ENCODE measurements at regions not wholly inside any gene's neighbourhood (a gene's known extent, or its start where the extent isn't known, plus 50 kb on each side); places are given as distances from the start of the nearest gene placed in this dataset.
A peak's percentile ranks its signal among the peaks of the same experiment; 100 is the strongest.

DNA sequence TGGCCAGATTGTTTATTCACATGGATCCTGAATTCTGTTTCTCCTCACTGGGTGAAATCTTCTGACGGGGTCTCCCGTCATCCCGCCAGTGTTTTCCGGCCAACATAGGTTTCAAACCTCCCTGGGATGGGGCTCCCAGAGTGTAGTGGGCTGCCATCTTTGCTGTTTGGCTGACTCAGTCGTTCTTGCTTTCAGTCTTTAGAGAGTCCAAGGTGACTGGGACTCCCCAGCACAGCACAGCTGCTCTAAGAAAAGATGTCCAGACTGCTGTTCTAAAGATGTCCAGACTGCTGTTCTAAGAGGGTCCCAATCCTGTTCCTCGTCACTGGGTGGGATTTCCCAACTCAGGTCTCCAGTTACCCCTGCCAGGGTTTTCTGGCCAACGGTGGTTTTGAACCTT is 801.9 kb upstream of the IGFBP3 start:
- no peak for DNase-seq (ENCODE audit: low read depth)
- TF ChIP-seq, protein P1, sequence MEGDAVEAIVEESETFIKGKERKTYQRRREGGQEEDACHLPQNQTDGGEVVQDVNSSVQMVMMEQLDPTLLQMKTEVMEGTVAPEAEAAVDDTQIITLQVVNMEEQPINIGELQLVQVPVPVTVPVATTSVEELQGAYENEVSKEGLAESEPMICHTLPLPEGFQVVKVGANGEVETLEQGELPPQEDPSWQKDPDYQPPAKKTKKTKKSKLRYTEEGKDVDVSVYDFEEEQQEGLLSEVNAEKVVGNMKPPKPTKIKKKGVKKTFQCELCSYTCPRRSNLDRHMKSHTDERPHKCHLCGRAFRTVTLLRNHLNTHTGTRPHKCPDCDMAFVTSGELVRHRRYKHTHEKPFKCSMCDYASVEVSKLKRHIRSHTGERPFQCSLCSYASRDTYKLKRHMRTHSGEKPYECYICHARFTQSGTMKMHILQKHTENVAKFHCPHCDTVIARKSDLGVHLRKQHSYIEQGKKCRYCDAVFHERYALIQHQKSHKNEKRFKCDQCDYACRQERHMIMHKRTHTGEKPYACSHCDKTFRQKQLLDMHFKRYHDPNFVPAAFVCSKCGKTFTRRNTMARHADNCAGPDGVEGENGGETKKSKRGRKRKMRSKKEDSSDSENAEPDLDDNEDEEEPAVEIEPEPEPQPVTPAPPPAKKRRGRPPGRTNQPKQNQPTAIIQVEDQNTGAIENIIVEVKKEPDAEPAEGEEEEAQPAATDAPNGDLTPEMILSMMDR (conservative IDR thresholded peaks at IDR 0.05; ENCODE audit: low read depth, low read length) = no peak
- no peak overlapping the region for H3K4me3 ChIP-seq (ENCODE audit: low read depth, low read length)

DNA sequence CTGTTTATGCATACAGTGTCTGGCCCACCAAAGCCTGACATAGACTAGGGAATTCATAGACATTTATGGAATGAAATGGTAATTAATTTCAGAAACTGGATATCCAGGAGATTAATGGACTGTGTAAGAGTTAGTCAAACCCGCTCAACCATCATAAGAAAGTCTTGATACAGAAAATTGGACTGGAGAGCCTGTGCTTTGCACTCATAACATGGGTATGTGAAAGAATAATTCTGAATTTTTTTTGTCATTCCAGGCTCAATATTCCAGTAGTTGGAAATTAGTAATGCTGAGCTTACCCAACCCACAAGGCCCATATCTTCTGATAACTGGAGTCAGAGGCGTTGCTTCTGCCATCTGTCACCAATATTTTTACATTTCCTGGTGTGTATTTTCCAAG is 799.7 kb upstream of the IGFBP3 start:
- no peak overlapping the region for H3K4me3 ChIP-seq (ENCODE audit: low read depth, low read length)
- TF ChIP-seq, protein P1 (conservative IDR thresholded peaks at IDR 0.05; ENCODE audit: low read depth, low read length) = no peak
- no peak for DNase-seq (ENCODE audit: low read depth)

DNA sequence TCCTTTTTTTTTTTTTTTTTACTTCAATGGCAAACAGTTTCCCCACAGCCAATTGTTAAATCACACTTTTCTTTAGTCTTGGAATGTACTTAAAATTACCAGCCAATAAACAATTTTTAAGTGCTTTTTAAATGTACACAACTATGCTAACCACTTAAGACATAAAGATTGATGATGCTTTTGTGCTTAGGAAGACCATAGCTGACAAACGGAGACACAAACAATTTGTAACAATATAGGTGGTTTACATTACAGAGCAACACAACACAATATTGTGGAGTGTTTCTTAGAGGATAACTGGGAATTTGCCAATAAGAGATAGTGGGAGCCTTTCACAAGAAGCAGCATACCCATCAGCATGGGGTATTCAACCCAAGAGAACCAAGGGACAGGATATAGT is 798.5 kb upstream of the IGFBP3 start:
- DNase-seq (ENCODE audit: low read depth) = no peak
- H3K4me3 ChIP-seq (ENCODE audit: low read depth, low read length) = no peak overlapping the region
- TF ChIP-seq, protein P1 (conservative IDR thresholded peaks at IDR 0.05; ENCODE audit: low read depth, low read length) = no peak

DNA sequence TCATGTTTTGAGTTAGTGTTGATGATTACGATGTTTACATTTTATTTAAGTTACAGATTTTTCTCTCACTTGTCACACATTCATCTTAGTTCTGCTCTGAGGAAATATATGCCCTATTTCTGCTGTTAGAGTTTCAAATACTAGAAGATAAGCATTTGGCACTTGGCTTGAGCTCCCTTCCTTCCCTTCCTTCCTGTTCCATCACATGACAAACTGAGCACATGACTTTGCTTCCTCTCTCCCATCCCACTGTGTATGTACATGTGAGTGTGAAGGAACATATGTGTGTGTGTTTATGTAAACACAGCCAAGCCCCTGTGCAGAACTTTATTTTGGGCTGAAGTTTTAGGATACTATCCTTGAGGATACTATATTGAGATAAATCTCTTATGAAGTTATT is 795.9 kb upstream of the IGFBP3 start:
- H3K4me3 ChIP-seq (ENCODE audit: low read depth, low read length) = no peak overlapping the region
- TF ChIP-seq, protein P1 (conservative IDR thresholded peaks at IDR 0.05; ENCODE audit: low read depth, low read length) = no peak
- DNase-seq (ENCODE audit: low read depth) = peak; percentile 13

DNA sequence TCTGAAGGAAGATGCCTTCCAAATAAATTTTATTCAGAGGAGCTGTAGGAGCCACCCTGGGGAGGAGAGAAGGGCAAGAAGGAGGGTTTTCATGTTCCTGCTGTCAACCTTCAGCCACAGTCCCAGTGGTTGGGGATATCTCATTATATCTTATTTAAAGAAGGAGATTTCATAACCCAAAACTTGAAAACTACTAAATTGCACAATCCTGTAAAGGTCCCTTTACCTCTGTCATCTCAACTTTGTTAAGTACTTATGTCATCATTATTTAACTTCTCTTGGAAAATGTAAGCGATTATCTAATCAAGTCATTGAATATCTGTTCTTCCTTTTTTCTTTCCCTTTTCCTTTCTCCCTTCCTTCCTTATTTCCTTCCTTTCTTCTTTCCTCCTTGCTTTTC is 794.5 kb upstream of the IGFBP3 start:
- TF ChIP-seq, protein P1 (conservative IDR thresholded peaks at IDR 0.05; ENCODE audit: low read depth, low read length) = no peak
- H3K4me3 ChIP-seq (ENCODE audit: low read depth, low read length) = no peak overlapping the region
- peak; percentile 42 for DNase-seq (ENCODE audit: low read depth)

DNA sequence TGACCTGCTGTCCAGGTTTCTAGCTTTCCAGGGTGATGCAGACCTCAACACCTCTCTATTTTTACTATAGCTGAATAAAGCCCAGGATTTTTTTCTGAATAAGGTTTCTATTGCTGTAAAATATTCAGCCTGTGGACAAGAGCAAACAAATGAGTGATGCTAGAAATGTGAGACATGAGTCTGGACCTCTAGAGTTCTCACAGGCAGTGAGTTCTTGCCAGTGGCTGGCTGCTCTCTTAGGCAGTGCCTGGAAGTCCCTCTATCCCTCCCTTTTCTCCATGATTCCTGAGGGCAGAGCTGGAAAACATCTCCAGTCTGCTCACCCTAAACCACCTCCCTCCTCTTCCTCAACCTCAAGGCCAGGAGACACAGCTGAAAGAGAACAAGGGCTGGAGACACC is 793.8 kb upstream of the IGFBP3 start:
- TF ChIP-seq, protein P1 (conservative IDR thresholded peaks at IDR 0.05; ENCODE audit: low read depth, low read length) = no peak
- no peak overlapping the region for H3K4me3 ChIP-seq (ENCODE audit: low read depth, low read length)
- peak; percentile 24 for DNase-seq (ENCODE audit: low read depth)

DNA sequence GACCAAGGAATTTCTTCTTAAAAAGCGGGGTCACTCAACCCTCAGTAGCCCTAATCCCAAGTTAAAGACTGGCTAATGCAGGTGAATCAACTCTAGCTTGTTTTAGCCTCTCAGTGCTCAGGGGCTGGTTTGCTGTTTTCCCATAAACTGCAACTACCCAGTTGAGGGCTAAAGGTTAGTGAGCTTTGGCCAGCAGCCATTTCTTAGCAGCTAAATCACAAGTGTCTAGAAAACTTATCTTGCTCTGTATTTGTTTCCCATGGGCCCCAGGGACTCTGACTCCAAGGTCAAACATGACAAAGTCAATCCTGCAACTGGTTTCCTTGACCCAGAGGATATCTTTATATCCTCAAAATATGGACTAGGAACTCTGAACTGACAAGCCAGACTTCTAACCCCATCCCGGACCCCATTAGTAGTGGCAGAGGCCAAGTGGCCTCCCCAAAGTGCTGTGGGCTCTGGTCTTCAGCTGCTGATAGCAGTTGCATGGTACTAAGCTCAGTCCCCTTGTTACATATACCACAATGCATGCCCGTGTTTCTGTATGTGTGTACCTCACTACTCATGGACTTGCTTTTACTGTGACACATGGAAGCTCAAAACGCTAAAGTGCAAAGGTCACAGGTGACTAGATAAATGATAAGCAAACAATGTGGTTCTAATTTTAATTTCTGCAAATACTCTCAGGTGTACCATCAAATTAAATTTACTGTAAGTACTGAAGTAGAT is 793.0 kb upstream of the IGFBP3 start:
- TF ChIP-seq, protein P1 (conservative IDR thresholded peaks at IDR 0.05; ENCODE audit: low read depth, low read length) = no peak
- H3K4me3 ChIP-seq (ENCODE audit: low read depth, low read length) = no peak overlapping the region
- peak; percentile 65 for DNase-seq (ENCODE audit: low read depth)
